SK-N-SH (cell line): ENCODE measurements at regions not wholly inside any gene's neighbourhood (a gene's known extent, or its start where the extent isn't known, plus 50 kb on each side); places are given as distances from the start of the nearest gene placed in this dataset.

Source experiments
- CTCF ChIP-seq: fragments of 200-600 bp; sonication (generic); IDR thresholded peaks from 2 replicates; pipeline ENCODE4 v1.6.1; 2017; ENCODE audit warnings: antibody characterized with exemption, mild to moderate bottlenecking, moderate library complexity
- EP300 ChIP-seq, 2 experiments: IDR thresholded peaks; 2 replicates each; pipeline versions ENCODE4 v1.4.0 to v1.6.1; 2012; ENCODE audit warnings: borderline replicate concordance in 1 of 2, low read depth in 1 of 2, low read length in 1 of 2
- JUND ChIP-seq: IDR thresholded peaks from 2 replicates; pipeline ENCODE4 v1.4.0; 2012
- MXI1 ChIP-seq: IDR thresholded peaks from 2 replicates; pipeline ENCODE4 v1.6.1; 2012; ENCODE audit warnings: mild to moderate bottlenecking, low read depth, low read length, improper control_type of control experiment
- NRF1 ChIP-seq: IDR thresholded peaks from 2 replicates; pipeline ENCODE4 v1.6.1; 2012; ENCODE audit warnings: low read depth, mild to moderate bottlenecking, low read length
- SMC3 ChIP-seq: IDR thresholded peaks from 2 replicates; pipeline ENCODE4 v1.6.1; 2012; ENCODE audit warnings: low read depth, low read length, improper control_type of control experiment
- TF ChIP-seq, protein P1 (sequence below): IDR thresholded peaks from 2 replicates; pipeline ENCODE4 v1.6.1; 2012; ENCODE audit warnings: mild to moderate bottlenecking, low read depth, low read length, moderate library complexity

- no peak for TF ChIP-seq CTCF
- TF ChIP-seq SMC3, result no peak
- no peak for TF ChIP-seq NRF1
- TF ChIP-seq JUND, result no peak
- TF ChIP-seq, protein P1, sequence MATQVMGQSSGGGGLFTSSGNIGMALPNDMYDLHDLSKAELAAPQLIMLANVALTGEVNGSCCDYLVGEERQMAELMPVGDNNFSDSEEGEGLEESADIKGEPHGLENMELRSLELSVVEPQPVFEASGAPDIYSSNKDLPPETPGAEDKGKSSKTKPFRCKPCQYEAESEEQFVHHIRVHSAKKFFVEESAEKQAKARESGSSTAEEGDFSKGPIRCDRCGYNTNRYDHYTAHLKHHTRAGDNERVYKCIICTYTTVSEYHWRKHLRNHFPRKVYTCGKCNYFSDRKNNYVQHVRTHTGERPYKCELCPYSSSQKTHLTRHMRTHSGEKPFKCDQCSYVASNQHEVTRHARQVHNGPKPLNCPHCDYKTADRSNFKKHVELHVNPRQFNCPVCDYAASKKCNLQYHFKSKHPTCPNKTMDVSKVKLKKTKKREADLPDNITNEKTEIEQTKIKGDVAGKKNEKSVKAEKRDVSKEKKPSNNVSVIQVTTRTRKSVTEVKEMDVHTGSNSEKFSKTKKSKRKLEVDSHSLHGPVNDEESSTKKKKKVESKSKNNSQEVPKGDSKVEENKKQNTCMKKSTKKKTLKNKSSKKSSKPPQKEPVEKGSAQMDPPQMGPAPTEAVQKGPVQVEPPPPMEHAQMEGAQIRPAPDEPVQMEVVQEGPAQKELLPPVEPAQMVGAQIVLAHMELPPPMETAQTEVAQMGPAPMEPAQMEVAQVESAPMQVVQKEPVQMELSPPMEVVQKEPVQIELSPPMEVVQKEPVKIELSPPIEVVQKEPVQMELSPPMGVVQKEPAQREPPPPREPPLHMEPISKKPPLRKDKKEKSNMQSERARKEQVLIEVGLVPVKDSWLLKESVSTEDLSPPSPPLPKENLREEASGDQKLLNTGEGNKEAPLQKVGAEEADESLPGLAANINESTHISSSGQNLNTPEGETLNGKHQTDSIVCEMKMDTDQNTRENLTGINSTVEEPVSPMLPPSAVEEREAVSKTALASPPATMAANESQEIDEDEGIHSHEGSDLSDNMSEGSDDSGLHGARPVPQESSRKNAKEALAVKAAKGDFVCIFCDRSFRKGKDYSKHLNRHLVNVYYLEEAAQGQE, result no peak
- TF ChIP-seq MXI1, result no peak
- TF ChIP-seq EP300 (IDR thresholded peaks at IDR 0.05; ENCODE audit: borderline replicate concordance in 1 of 2, low read depth in 1 of 2, low read length in 1 of 2), result no peak
These were observed 355.6 kb upstream of the DAB2 start for GRCh38 chr5:39780347-39780746.
